Left hindlimb (tissue), 1 donor: ENCODE measurements at regions not wholly inside any gene's neighbourhood (a gene's known extent, or its start where the extent isn't known, plus 50 kb on each side); places are given as distances from the start of the nearest gene placed in this dataset.

Experiments used
- DNase-seq: peaks from one replicate; pipeline ENCODE4 v3.0.0-alpha.2; 2018

- no peak for DNase-seq
Measured at GRCh38 chr5:27652505-27652904, 614.1 kb upstream of the CDH9 start.

GRCh38 chr5:27639005-27639612, 600.7 kb upstream of the CDH9 start:
- no peak for DNase-seq

GRCh38 chr5:27619982-27620381, 581.6 kb upstream of the CDH9 start:
- DNase-seq = no peak

GRCh38 chr5:27612161-27612560, 573.8 kb upstream of the CDH9 start:
- no peak for DNase-seq

GRCh38 chr5:27608992-27609391, 570.6 kb upstream of the CDH9 start:
- DNase-seq = no peak

GRCh38 chr5:27598576-27598975, 560.2 kb upstream of the CDH9 start:
- DNase-seq = no peak

GRCh38 chr5:27594141-27594540, 555.8 kb upstream of the CDH9 start:
- DNase-seq = no peak

GRCh38 chr5:27592231-27592630, 553.8 kb upstream of the CDH9 start:
- no peak for DNase-seq

GRCh38 chr5:27590503-27590902, 552.1 kb upstream of the CDH9 start:
- DNase-seq = no peak

GRCh38 chr5:27578279-27578678, 539.9 kb upstream of the CDH9 start:
- DNase-seq = no peak

- DNase-seq = no peak
Measured at GRCh38 chr5:27571681-27572080, 533.3 kb upstream of the CDH9 start.

- no peak for DNase-seq
Measured at GRCh38 chr5:27568811-27569210, 530.4 kb upstream of the CDH9 start.

GRCh38 chr5:27561408-27561807, 523.0 kb upstream of the CDH9 start:
- no peak for DNase-seq

GRCh38 chr5:27548484-27548883, 510.1 kb upstream of the CDH9 start:
- DNase-seq = no peak

GRCh38 chr5:27535031-27535557, 496.7 kb upstream of the CDH9 start:
- no peak for DNase-seq

- no peak for DNase-seq
Measured at GRCh38 chr5:27532305-27532704, 493.9 kb upstream of the CDH9 start.

- DNase-seq = no peak
Measured at GRCh38 chr5:27524515-27524914, 486.1 kb upstream of the CDH9 start.

GRCh38 chr5:27523629-27524028, 485.2 kb upstream of the CDH9 start:
- no peak for DNase-seq

- no peak for DNase-seq
Measured at GRCh38 chr5:27516437-27516836, 478.1 kb upstream of the CDH9 start.

- no peak for DNase-seq
Measured at GRCh38 chr5:27511061-27511460, 472.7 kb upstream of the CDH9 start.

- no peak for DNase-seq
Measured at GRCh38 chr5:27503813-27504212, 465.4 kb upstream of the CDH9 start.

GRCh38 chr5:27502236-27502635, 463.9 kb upstream of the CDH9 start:
- no peak for DNase-seq

- DNase-seq = no peak
Measured at GRCh38 chr5:27497491-27497890, 459.1 kb upstream of the CDH9 start.

GRCh38 chr5:27494887-27495286, 456.5 kb upstream of the CDH9 start:
- DNase-seq = no peak

GRCh38 chr5:27491746-27492439, 453.5 kb upstream of the CDH9 start:
- no peak for DNase-seq
